ENCODE measurements at regions not wholly inside any gene's neighbourhood (a gene's known extent, or its start where the extent isn't known, plus 50 kb on each side); places are given as distances from the start of the nearest gene placed in this dataset.

GRCh38 chr10:29694121-29694520, 59.4 kb upstream of the SVIL start:
- H3K27ac Mint-ChIP-seq = peak overlapping the region in 1 of 7 donors; percentile 69
- Histone ChIP-seq H3K27me3 (ENCODE audit: control insufficient read depth in 2 of 2, insufficient read depth in 2 of 2, low read length in 2 of 2) (no peaks in the 10 kb centered on the region), H3K79me2 (ENCODE audit: insufficient read depth, low read length) (peaks cover 58% of the 10 kb centered on the region), H3K4me3 (replicated peaks in 1 of 3; ENCODE audit: low read depth in 2 of 3, low read length in 3 of 3) (no peak overlapping the region), H3K9ac (ENCODE audit: insufficient read depth, low read length, poor library complexity, severe bottlenecking) (no peak overlapping the region), H3K27ac (ENCODE audit: low read depth in 1 of 2, low read length in 2 of 2) (no peak overlapping the region), H3K4me1 (ENCODE audit: control insufficient read depth in 1 of 2, insufficient read depth in 2 of 2, low read length in 2 of 2) (peaks cover 7 to 11% of the 10 kb centered on the region in 2 donors), H3K36me3 (replicated peaks in 1 of 2; ENCODE audit: control insufficient read depth in 1 of 2, insufficient read depth in 2 of 2, low read length in 2 of 2) (peaks cover 0 to 5% of the 10 kb centered on the region in 2 donors), H4K20me1 (ENCODE audit: insufficient read depth, low read length) (no peaks in the 10 kb centered on the region), H3K9me3 (replicated peaks in 1 of 2; ENCODE audit: control insufficient read depth in 1 of 2, insufficient read depth in 1 of 2, low read length in 2 of 2) (no peaks in the 10 kb centered on the region), H3K4me2 (replicated peaks; ENCODE audit: extremely low read depth, low read length, poor library complexity, severe bottlenecking) (no peak overlapping the region), H2AFZ (ENCODE audit: insufficient read depth, low read depth, low read length, poor library complexity, severe bottlenecking) (no peak overlapping the region)
- no peak overlapping the region for H3K4me3 Mint-ChIP-seq
- no peaks in the 10 kb centered on the region for H3K9me3 Mint-ChIP-seq
- intact Hi-C loops (cut with micrococcal nuclease) = loop anchor here in 1 of 2 donors (5.0 kb wide), 1 partner anchor 37 kb away; no protein-coding TSS in a partner anchor
- peaks cover 10% of the 10 kb centered on the region for H3K4me1 Mint-ChIP-seq
- WGBS (ENCODE audit: insufficient coverage) = 100% methylated on average over 1 of the region's 3 CpGs
- peaks cover 3 to 7% of the 10 kb centered on the region in 2 donors for H3K36me3 Mint-ChIP-seq
- DNase-seq = no peak
- TF ChIP-seq, protein P1, sequence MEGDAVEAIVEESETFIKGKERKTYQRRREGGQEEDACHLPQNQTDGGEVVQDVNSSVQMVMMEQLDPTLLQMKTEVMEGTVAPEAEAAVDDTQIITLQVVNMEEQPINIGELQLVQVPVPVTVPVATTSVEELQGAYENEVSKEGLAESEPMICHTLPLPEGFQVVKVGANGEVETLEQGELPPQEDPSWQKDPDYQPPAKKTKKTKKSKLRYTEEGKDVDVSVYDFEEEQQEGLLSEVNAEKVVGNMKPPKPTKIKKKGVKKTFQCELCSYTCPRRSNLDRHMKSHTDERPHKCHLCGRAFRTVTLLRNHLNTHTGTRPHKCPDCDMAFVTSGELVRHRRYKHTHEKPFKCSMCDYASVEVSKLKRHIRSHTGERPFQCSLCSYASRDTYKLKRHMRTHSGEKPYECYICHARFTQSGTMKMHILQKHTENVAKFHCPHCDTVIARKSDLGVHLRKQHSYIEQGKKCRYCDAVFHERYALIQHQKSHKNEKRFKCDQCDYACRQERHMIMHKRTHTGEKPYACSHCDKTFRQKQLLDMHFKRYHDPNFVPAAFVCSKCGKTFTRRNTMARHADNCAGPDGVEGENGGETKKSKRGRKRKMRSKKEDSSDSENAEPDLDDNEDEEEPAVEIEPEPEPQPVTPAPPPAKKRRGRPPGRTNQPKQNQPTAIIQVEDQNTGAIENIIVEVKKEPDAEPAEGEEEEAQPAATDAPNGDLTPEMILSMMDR (IDR thresholded peaks at IDR 0.05) = no peak
- no peaks in the 10 kb centered on the region for H3K27me3 Mint-ChIP-seq (ENCODE audit: low read depth in 3 of 3)

DNA sequence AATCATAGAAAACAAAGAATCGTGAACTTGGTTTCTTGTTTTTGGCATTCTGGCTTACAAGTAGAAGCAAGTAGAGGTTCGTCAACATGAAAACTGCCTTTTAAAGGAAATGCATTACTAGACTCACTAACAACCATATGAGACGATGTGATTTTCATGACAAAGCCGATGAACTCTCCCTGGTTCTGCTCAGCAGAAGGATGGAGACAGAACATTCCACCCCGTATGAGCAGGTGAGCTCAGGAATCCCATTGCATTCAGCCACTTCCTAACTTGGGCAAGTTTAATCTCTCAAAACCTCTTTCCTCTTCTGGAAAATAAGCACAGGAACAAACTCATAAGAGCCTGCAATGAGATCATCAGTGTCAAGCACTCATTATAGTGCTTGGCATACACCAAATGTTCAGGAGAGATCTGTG, 57.4 kb upstream of the SVIL start:
- Mint-ChIP-seq H3K9me3 (no peaks in the 10 kb centered on the region), H3K4me3 (no peak overlapping the region), H3K36me3 (peaks cover 3 to 8% of the 10 kb centered on the region in 2 donors), H3K27me3 (ENCODE audit: low read depth in 3 of 3) (no peaks in the 10 kb centered on the region), H3K4me1 (peaks cover 30% of the 10 kb centered on the region), H3K27ac (no peak overlapping the region)
- Histone ChIP-seq H3K4me3 (replicated peaks in 1 of 3; ENCODE audit: low read depth in 2 of 3, low read length in 3 of 3) (no peak overlapping the region), H3K4me2 (replicated peaks; ENCODE audit: extremely low read depth, low read length, poor library complexity, severe bottlenecking) (no peak overlapping the region), H3K9ac (ENCODE audit: insufficient read depth, low read length, poor library complexity, severe bottlenecking) (no peak overlapping the region), H4K20me1 (ENCODE audit: insufficient read depth, low read length) (no peaks in the 10 kb centered on the region), H3K27ac (ENCODE audit: low read depth in 1 of 2, low read length in 2 of 2) (no peak overlapping the region), H3K27me3 (ENCODE audit: control insufficient read depth in 2 of 2, insufficient read depth in 2 of 2, low read length in 2 of 2) (no peaks in the 10 kb centered on the region), H3K9me3 (replicated peaks in 1 of 2; ENCODE audit: control insufficient read depth in 1 of 2, insufficient read depth in 1 of 2, low read length in 2 of 2) (no peaks in the 10 kb centered on the region), H2AFZ (ENCODE audit: insufficient read depth, low read depth, low read length, poor library complexity, severe bottlenecking) (no peak overlapping the region), H3K79me2 (ENCODE audit: insufficient read depth, low read length) (peaks cover 60% of the 10 kb centered on the region), H3K36me3 (replicated peaks in 1 of 2; ENCODE audit: control insufficient read depth in 1 of 2, insufficient read depth in 2 of 2, low read length in 2 of 2) (peaks cover 0 to 5% of the 10 kb centered on the region in 2 donors), H3K4me1 (ENCODE audit: control insufficient read depth in 1 of 2, insufficient read depth in 2 of 2, low read length in 2 of 2) (peaks cover 25 to 31% of the 10 kb centered on the region in 2 donors)
- DNase-seq = no peak
- WGBS (ENCODE audit: insufficient coverage) = 100% methylated on average over 5 of the region's 5 CpGs
- intact Hi-C loops (cut with micrococcal nuclease) = loop anchor here in 1 of 2 donors (5.0 kb wide), 1 partner anchor 35 kb away; no protein-coding TSS in a partner anchor
- TF ChIP-seq, protein P1 (IDR thresholded peaks at IDR 0.05) = no peak

Measured in CD14-positive monocyte (primary cell).